CD4-positive, alpha-beta T cell (primary cell): ENCODE measurements at regions not wholly inside any gene's neighbourhood (a gene's known extent, or its start where the extent isn't known, plus 50 kb on each side); places are given as distances from the start of the nearest gene placed in this dataset.
A peak's percentile ranks its signal among the peaks of the same experiment; 100 is the strongest.

ENCODE experiments used
- ATAC-seq: fragments of 200-7000 bp; cut with Tn5 transposase; one replicate; pipeline ENCODE4 v1.10.0; 2022; ENCODE audit warnings: mild to moderate bottlenecking; ENCODE audit not compliant: poor library complexity
- CTCF ChIA-PET: fragments of 350-600 bp; sonication (Branson Sonifier 250); formaldehyde crosslinking; loops from one replicate; lab custom pipeline; 2021; ENCODE audit warnings: antibody characterized with exemption, inconsistent platforms; lab: Charles Lee
- POLR2A ChIA-PET: fragments of 350-600 bp; sonication (Branson Sonifier 250); formaldehyde crosslinking; loops from one replicate; lab custom pipeline; 2021; ENCODE audit warnings: antibody characterized with exemption, inconsistent platforms; lab: Charles Lee
- DNase-seq, 14 experiments: peaks; one replicate each; pipeline ENCODE4 v3.0.0-alpha.2; 2013 to 2020; ENCODE audit warnings: mixed read lengths in 2 of 14
- H3K27ac ChIP-seq, 2 donors: one replicate each; pipeline versions ENCODE4 v1.5.1 to v1.7.0; 2013; ENCODE audit warnings: low read length in 2 of 2, low read depth in 1 of 2, mild to moderate bottlenecking in 1 of 2
- H3K27me3 ChIP-seq, 2 experiments: 1 replicate in 1 of 2; 2 replicates in 1 of 2; pipeline versions ENCODE4 v1.6.1 to v1.7.0; 2013; ENCODE audit warnings: low read length in 2 of 2, control low read depth in 1 of 2, mild to moderate bottlenecking in 1 of 2, moderate library complexity in 1 of 2; ENCODE audit not compliant: insufficient read depth in 2 of 2, control insufficient read depth in 1 of 2
- H3K36me3 ChIP-seq: one replicate; pipeline ENCODE4 v1.6.1; 2013; ENCODE audit warnings: low read length, control low read depth; ENCODE audit not compliant: insufficient read depth
- H3K4me1 ChIP-seq: one replicate; pipeline ENCODE4 v1.6.1; 2013; ENCODE audit warnings: low read length, control low read depth; ENCODE audit not compliant: insufficient read depth
- H3K4me3 ChIP-seq: one replicate; pipeline ENCODE4 v1.5.1; 2013; ENCODE audit warnings: mild to moderate bottlenecking, low read length, moderate library complexity
- H3K9me3 ChIP-seq, 2 experiments: 1 replicate in 1 of 2; 2 replicates in 1 of 2; pipeline versions ENCODE4 v1.6.1 to v1.7.0; 2013; ENCODE audit warnings: low read length in 2 of 2, mild to moderate bottlenecking in 2 of 2, control low read depth in 1 of 2, moderate library complexity in 1 of 2; ENCODE audit not compliant: control insufficient read depth in 1 of 2, insufficient read depth in 1 of 2
- H3K27ac Mint-ChIP-seq: one replicate; pipeline ENCODE4 v1.8.0; 2020; ENCODE audit warnings: mixed read lengths
- H3K27me3 Mint-ChIP-seq: one replicate; pipeline ENCODE4 v1.8.0; 2021; ENCODE audit warnings: mixed read lengths
- H3K36me3 Mint-ChIP-seq: one replicate; pipeline ENCODE4 v1.8.0; 2021; ENCODE audit warnings: low read depth, mixed read lengths
- H3K4me1 Mint-ChIP-seq: one replicate; pipeline ENCODE4 v1.8.0; 2021; ENCODE audit warnings: low read depth, mixed read lengths
- H3K4me3 Mint-ChIP-seq: one replicate; pipeline ENCODE4 v1.8.0; 2020; ENCODE audit warnings: mild to moderate bottlenecking, mixed read lengths
- H3K9me3 Mint-ChIP-seq: one replicate; pipeline ENCODE4 v1.8.0; 2020; ENCODE audit warnings: mixed read lengths
- CTCF ChIP-seq: fragments of 200-600 bp; IDR thresholded peaks from one replicate; pipeline ENCODE4 v1.8.0; 2022; ENCODE audit warnings: antibody characterized with exemption, mild to moderate bottlenecking
- intact Hi-C, 2 experiments: fragments of 100-400 bp; cut with DNase I in 1 of 2; cut with micrococcal nuclease in 1 of 2; formaldehyde crosslinking; loops; one replicate each; pipeline versions ENCODE4 v1.15.1 to v1.9.0; 2023 to 2025; cut with DNase I, micrococcal nuclease

DNA sequence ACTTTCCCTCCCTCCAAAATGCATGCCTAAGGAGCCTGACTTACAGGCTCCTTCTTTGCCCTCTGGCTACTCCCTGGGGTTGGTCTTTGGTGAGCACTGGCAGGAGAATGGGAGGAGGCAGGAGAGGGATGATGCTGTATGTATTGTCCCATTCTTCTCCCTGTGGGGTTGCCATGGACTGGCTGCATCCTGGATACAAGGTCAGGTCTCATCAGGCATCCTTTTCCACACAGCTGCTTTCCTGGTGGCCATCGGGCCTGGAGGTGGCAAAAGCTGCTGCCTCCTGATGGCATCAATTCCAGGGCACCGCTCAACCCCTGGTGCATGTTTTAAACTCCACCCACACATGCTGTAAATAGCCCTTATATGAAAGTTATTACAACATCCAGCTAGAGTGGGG, 257.2 kb downstream of the ETS1 start:
- Mint-ChIP-seq H3K27ac (peak overlapping the region; percentile 93), H3K36me3 (no peaks in the 10 kb centered on the region), H3K27me3 (no peaks in the 10 kb centered on the region), H3K4me1 (peaks cover 83% of the 10 kb centered on the region), H3K4me3 (peak overlapping the region; percentile 60), H3K9me3 (no peaks in the 10 kb centered on the region)
- ChIA-PET POLR2A (interaction anchor here (0.6 to 2.8 kb wide), 5 partner anchors 12 to 692 kb away, joined by 3 to 11 read pairs (median 3); no protein-coding TSS in a partner anchor), CTCF (interaction anchor here (0.8 to 1.9 kb wide), 4 partner anchors 11 to 49 kb away, joined by 3 to 6 read pairs (median 4); no protein-coding TSS in a partner anchor)
- H3K27ac ChIP-seq = peak overlapping the region; percentile 52 to 78
- intact Hi-C loops = no loop called here
- peaks cover 63% of the 10 kb centered on the region for H3K4me1 ChIP-seq
- H3K36me3 ChIP-seq = no peaks in the 10 kb centered on the region
- ATAC-seq = no peak
- no peaks in the 10 kb centered on the region for H3K9me3 ChIP-seq
- DNase-seq = no peak
- H3K4me3 ChIP-seq = no peak overlapping the region
- TF ChIP-seq CTCF = no peak
- H3K27me3 ChIP-seq = no peaks in the 10 kb centered on the region

- H3K27ac Mint-ChIP-seq = peak overlapping the region; percentile 93
- DNase-seq (peak in 8 of 14 experiments; percentile 40 to 83 (median 54)), ATAC-seq (peak; percentile 16)
- intact Hi-C loops = loop anchor here (1.0 to 5.0 kb wide), 2 partner anchors 12 to 37 kb away; no protein-coding TSS in a partner anchor
- Histone ChIP-seq H3K9me3 (no peaks in the 10 kb centered on the region), H3K27me3 (no peaks in the 10 kb centered on the region), H3K36me3 (no peaks in the 10 kb centered on the region), H3K27ac (peak overlapping the region; percentile 65 to 78), H3K4me3 (no peak overlapping the region), H3K4me1 (peaks cover 67% of the 10 kb centered on the region)
- H3K9me3 Mint-ChIP-seq = no peaks in the 10 kb centered on the region
- ChIA-PET CTCF (interaction anchor here (1.9 kb wide), 1 partner anchor 39 kb away, joined by 6 read pairs; no protein-coding TSS in a partner anchor), POLR2A (interaction anchor here (1.0 to 7.8 kb wide), 7 partner anchors 13 to 144 kb away, joined by 3 to 98 read pairs (median 6); no protein-coding TSS in a partner anchor)
- peaks cover 86% of the 10 kb centered on the region for H3K4me1 Mint-ChIP-seq
- peak overlapping the region; percentile 60 for H3K4me3 Mint-ChIP-seq
- H3K36me3 Mint-ChIP-seq = no peaks in the 10 kb centered on the region
- no peak for TF ChIP-seq CTCF
- H3K27me3 Mint-ChIP-seq = no peaks in the 10 kb centered on the region
Measured at GRCh38 chr11:128328955-128329551, 258.3 kb downstream of the ETS1 start.

- Histone ChIP-seq H3K27me3 (no peaks in the 10 kb centered on the region), H3K27ac (peak overlapping the region in 1 of 2 donors; percentile 91), H3K4me1 (peaks cover 84% of the 10 kb centered on the region), H3K4me3 (no peak overlapping the region), H3K9me3 (no peaks in the 10 kb centered on the region), H3K36me3 (no peaks in the 10 kb centered on the region)
- H3K36me3 Mint-ChIP-seq = no peaks in the 10 kb centered on the region
- peak overlapping the region; percentile 93 for H3K27ac Mint-ChIP-seq
- ChIA-PET POLR2A (interaction anchor here (0.6 to 7.8 kb wide), 8 partner anchors 15 to 186 kb away, joined by 3 to 98 read pairs (median 5); no protein-coding TSS in a partner anchor), CTCF (interaction anchor here (1.1 to 1.2 kb wide), 2 partner anchors 26 to 37 kb away, joined by 4 to 5 read pairs; no protein-coding TSS in a partner anchor)
- intact Hi-C loops = loop anchor here in 1 of 2 experiments (5.0 kb wide), 1 partner anchor 35 kb away; no protein-coding TSS in a partner anchor
- H3K4me1 Mint-ChIP-seq = peaks cover 88% of the 10 kb centered on the region
- ATAC-seq (no peak), DNase-seq (no peak)
- peak overlapping the region; percentile 32 for H3K4me3 Mint-ChIP-seq
- no peaks in the 10 kb centered on the region for H3K9me3 Mint-ChIP-seq
- no peak for TF ChIP-seq CTCF
- no peaks in the 10 kb centered on the region for H3K27me3 Mint-ChIP-seq
Measured at GRCh38 chr11:128327274-128327673, 260.1 kb downstream of the ETS1 start.
